Fibroblast of pulmonary artery (primary cell): ENCODE measurements at regions not wholly inside any gene's neighbourhood (a gene's known extent, or its start where the extent isn't known, plus 50 kb on each side); places are given as distances from the start of the nearest gene placed in this dataset.

Experiments used
- DNase-seq: peaks from one replicate; pipeline ENCODE4 v3.0.0-alpha.2; 2010; ENCODE audit warnings: low read depth
- H3K4me3 ChIP-seq: replicated peaks from 2 replicates; pipeline ENCODE4 v1.5.1; 2011; ENCODE audit warnings: low read depth, mild to moderate bottlenecking, control low read depth, low read length, moderate library complexity
- CTCF ChIP-seq: IDR thresholded peaks from 2 replicates; pipeline ENCODE4 v1.5.1; 2011; ENCODE audit warnings: mild to moderate bottlenecking, control low read depth, low read length, inconsistent platforms; ENCODE audit errors: missing control alignments

- DNase-seq: no peak
- no peak for TF ChIP-seq CTCF
Observed at GRCh38 chr3:74074700-74075099, 450.0 kb upstream of the PDZRN3 start.

GRCh38 chr3:74067296-74067695 lies 442.6 kb upstream of the PDZRN3 start:
- TF ChIP-seq CTCF: peak; percentile 11
- DNase-seq: peak; percentile 11
- H3K4me3 ChIP-seq: no peak overlapping the region

More at GRCh38 chr3:74074700-74075099, 450.0 kb upstream of the PDZRN3 start:
- H3K4me3 ChIP-seq: no peak overlapping the region

GRCh38 chr3:74066456-74066855 lies 441.7 kb upstream of the PDZRN3 start:
- no peak overlapping the region for H3K4me3 ChIP-seq
- DNase-seq: no peak
- no peak for TF ChIP-seq CTCF

- DNase-seq: no peak
- no peak for TF ChIP-seq CTCF
Observed at GRCh38 chr3:74059923-74060600, 435.3 kb upstream of the PDZRN3 start.

GRCh38 chr3:74059301-74059922 lies 434.7 kb upstream of the PDZRN3 start:
- H3K4me3 ChIP-seq: no peak overlapping the region
- DNase-seq: no peak
- TF ChIP-seq CTCF: no peak

More at GRCh38 chr3:74059923-74060600, 435.3 kb upstream of the PDZRN3 start:
- no peak overlapping the region for H3K4me3 ChIP-seq

- H3K4me3 ChIP-seq: no peak overlapping the region
- no peak for TF ChIP-seq CTCF
- no peak for DNase-seq
Observed at GRCh38 chr3:74057169-74057568, 432.4 kb upstream of the PDZRN3 start.

GRCh38 chr3:74055061-74055460 lies 430.3 kb upstream of the PDZRN3 start:
- DNase-seq: no peak
- TF ChIP-seq CTCF: no peak
- no peak overlapping the region for H3K4me3 ChIP-seq
